GM18511 (cell line): ENCODE measurements at regions not wholly inside any gene's neighbourhood (a gene's known extent, or its start where the extent isn't known, plus 50 kb on each side); places are given as distances from the start of the nearest gene placed in this dataset.
A peak's percentile ranks its signal among the peaks of the same experiment; 100 is the strongest.

Experiments
- ATAC-seq: cut with Tn5 transposase; IDR thresholded peaks from one replicate; pipeline ENCODE4 v1.9.1; 2021; ENCODE audit warnings: mild to moderate bottlenecking, moderate library complexity; ENCODE audit not compliant: unreplicated experiment

DNA sequence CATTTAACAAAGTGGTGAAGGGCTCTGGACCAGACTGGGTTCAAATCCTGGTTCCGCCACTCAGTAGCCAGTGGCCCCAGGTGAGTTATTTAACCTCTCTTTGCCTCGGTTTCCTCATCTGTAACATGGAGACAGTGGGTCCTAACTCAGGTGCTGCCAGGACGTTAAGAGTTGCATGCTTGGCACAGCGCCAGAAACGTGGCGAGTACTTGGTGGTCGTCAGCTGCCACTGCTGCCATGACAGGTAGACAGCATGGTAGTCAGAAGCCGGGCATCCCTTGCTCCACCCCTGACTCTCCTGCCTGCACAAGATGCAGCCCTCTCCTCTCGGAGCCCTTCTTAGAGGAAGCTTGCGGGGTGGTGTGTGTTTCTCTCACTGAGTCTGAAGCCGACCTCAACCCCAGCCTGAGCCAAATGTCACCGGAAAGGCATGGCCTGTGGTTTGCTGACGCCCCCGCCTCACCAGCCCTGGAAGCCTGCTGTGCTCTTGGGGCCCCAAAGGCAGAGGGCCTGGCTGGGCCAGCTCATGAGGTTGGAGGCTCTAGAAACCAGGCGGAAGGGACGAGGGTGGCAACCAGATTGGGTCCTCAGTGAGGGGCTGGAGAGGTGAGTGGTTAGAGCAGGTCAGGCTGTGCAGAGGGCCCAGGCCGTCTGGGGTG lies 160.8 kb upstream of the TLE3 start:
- peak; percentile 66 for ATAC-seq

DNA sequence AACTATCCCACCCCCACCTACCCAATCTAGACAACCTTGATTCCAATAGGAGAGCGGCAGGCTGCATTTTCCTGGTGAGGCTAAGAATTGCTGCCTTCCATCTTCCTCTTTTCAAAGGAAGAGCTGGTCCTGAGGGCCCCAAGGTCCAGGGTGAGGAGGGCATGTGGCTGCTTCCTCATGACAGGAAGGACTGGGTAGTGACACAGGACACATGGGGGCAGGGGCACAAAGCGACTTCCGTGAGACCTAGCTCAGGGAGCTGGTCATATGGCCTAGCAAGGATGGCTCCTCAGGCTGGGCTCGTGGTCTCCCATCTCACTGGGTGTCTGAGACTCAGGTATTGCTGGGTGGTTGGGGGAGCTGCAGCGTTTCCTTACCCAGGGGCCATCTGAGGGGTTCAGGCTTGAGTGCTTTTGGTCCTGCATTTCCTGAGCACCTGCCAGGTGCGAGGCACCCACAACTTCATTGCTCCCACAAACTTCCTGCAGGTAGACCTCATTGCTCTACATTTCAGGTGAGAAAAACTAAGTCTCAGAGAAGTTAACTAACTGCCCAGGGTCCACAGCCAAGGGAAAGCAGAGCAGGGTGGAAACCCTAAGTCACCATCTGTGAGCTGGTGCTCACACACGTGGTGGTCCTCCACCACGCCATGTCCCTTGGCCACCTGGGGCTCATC lies 160.0 kb upstream of the TLE3 start:
- ATAC-seq = no peak

DNA sequence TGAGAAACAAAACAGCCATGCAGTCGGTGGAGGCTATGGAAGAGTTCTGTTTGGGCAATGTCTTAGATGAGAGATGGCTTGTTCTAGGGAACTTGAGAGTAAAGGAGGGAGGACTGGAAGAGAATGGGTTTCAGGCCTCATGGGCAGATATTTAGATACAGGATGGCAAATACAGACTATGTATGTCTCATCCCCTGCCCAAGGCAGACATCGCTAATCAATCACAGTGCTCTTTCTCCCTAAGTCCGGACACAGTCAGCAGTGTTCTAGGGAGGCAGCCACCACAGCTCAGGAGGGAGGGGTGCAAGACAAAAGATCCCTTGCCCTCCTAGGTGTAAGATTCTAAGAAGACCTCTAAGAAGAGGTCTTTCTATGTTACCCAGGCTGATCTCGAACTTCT lies 159.3 kb upstream of the TLE3 start:
- no peak for ATAC-seq

GRCh38 chr15:70254311-70254869 lies 156.7 kb upstream of the TLE3 start:
- no peak for ATAC-seq

GRCh38 chr15:70253461-70254156 lies 155.9 kb upstream of the TLE3 start:
- no peak for ATAC-seq

DNA sequence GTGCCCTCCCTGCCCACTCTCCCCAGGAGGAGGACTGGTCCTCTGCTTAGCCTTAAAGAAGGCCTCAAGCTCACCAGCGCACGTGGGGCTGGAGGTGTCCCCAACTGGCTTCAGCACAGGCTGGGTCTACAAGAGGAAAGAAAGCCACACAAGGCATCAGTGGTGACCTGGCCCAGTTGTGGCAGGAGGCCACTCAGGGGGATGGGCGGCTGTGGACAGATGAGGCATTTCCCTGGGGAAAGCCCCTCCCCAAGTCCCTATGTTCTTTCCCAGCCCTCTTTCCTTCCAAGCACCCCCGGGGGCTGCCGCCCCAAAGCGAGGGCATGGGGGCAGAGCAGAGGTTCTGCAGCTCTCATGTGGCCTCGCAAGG lies 155.2 kb upstream of the TLE3 start:
- ATAC-seq = no peak

GRCh38 chr15:70252056-70252950 lies 154.6 kb upstream of the TLE3 start:
- ATAC-seq = no peak

DNA sequence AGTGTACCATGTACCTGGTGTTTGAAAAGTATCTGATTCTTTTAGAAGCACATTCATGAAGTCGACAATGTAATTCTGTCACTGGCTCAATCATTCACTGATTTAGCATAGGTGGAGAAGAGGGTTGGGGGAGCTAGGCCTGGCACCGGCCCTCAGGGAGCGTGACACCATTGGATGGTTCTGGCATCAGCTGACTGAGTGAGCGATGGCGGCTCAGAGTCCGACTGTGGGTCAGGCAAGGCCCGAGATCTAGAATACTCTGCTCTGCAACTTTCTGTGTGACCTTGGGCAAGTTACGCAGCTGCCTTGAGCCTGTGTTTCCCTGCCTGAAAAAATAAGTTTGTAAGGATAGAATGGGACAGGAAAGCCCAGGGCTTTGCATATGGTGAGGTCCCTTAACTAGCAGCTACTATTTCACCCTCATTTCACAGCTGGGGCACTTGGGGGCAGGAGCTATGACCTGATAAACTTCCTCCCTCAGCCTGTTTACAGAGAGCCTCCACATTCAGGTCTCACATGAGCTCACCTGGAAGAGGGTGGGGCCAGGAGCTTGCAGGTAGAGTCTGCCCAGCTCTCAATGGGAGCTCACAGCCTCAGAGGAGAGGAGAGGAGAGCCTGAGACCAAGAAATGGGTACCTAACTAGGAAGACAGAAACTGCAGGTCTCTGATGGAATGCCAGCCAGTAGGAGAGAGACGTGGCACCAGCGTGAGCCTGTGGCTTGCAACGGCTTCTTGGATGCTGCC lies 153.7 kb upstream of the TLE3 start:
- ATAC-seq = no peak

DNA sequence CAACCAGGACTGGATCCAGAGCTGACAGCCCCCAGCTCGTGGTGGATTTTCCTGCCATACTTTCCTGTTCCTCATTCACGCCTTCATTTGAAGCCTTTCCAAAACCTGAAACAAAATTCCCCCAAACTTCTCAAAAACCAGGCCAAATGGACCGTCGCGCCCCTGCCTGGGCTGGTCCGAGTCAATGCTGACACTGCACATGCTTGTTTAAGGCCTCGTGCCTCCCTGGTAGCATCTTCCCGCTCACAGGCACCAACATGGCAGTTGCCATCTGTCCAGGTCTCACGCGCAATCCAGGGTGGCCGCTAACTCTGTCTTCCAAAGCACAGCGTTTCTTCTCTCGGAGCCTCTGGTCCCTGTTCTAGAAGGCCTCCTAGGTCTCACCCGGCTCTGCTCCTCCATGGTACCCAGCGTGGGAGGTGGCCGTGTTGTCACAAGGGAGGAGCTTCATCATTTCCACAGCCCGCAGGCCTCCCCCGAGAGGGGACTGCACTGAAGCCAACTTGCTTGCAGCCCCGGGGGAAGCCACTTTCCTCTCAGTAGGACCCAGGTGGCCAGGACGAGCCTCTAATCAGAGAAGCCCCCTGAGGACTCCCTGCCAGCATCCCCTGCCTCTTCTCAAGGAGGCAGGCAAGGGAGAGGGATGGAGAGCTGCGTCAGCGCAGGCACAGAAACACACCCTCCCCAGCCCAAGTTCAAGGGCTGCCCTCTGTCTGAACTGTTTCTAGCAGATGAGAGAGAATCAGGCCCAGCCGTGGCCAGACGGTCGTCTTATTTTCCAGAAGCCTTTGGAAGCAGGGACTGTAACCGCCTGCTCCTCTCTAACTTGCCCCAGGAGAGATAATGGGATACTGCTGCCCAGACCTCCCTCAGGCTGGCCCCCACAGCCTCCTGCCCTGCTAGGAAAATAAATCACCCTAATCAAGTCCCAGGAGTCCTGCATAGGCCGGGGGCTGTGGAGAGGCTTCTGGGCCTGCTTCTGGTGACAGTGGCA lies 152.8 kb upstream of the TLE3 start:
- no peak for ATAC-seq

- ATAC-seq = no peak
Observed at GRCh38 chr15:70249616-70250015, 151.9 kb upstream of the TLE3 start.

DNA sequence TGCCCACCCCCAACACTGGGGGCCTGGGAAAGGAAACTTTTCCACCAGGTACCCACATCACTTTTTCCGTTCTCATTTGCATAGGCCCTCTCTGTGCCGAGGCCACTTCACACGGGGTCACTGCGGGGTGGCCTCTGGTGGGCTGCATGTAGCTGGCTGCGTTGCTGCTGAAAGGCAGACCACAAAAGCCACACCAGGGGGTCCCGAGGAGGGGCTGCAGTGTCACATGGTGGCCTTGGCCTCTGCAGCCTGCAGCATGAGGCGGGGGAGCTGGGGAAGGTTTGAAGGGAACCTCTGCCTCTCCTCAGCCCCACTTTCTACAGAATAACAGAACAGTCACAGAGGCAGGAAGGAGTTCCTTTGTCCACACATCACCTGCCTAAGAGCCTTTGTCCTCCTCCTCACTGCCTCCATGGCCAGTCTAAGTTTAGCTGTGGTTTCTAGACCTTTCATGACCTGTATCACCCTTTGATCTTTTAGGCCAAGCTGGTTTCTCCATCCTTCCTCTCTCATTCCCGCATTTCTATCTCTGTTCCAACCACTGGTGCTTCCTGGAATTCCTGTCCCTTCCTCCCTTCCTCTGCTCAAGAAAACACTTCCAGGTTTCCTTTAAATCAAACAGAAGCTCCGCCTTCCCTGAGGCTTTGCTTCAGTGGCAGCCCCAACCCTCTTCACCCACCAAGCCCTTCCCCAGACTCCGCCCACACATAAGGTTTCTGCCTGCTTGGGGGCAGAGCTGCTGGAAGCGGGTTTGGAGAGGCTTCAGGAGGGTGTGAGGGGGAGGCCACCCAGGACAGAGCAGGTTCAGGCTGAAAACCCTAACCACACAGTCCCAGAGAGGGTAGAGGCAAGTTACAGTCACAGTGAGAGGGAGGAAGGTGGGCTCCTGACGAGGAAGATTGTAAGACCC lies 150.7 kb upstream of the TLE3 start:
- ATAC-seq = no peak

DNA sequence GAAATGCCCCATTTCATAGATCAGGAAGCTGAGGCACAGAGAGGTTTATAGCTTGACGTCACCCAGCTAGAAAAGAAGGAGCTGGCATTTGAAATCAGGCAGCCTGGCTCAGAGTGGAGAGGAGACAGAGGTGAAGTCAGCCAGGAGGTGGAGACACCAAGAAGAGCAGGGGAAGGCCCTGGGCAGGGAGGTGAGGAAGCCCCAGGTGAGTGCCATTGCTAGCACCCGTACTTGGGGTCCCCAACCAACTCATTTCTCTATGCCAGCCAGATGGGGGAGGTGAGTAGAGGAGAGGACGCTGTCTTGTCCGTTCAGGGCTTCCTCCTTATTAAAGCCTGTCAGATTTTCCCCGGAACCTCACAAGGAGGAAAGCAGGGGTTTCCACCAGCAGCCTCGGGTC lies 149.6 kb upstream of the TLE3 start:
- no peak for ATAC-seq

DNA sequence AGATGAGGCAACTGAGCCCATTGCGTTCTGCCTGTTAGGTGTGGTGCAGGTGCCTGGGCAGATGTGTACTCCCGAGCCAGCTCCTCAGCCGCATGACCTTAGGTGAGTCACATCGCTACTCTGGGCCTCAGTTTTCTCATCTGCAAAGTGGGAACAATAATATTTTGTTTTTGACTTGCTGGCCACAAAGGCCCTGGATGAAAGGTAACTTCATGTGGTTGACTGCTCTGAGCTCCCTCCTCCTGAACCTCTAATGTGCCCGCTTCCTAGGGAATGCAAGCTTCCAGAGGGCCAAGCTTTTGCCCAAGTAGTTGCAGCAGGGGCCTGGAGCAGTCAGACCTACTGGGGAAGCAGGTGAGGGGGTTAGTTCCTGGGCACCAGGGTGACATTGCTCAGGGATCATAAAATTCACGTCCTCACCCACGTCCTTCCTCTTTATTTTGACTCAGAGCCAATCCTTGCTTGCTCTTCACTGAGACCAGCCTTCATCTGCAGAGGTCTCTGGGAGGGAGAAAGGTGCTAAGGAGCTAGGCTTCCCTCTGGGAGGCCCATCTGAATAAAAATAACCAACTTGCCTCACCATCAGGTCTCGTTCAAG lies 149.0 kb upstream of the TLE3 start:
- ATAC-seq = no peak

DNA sequence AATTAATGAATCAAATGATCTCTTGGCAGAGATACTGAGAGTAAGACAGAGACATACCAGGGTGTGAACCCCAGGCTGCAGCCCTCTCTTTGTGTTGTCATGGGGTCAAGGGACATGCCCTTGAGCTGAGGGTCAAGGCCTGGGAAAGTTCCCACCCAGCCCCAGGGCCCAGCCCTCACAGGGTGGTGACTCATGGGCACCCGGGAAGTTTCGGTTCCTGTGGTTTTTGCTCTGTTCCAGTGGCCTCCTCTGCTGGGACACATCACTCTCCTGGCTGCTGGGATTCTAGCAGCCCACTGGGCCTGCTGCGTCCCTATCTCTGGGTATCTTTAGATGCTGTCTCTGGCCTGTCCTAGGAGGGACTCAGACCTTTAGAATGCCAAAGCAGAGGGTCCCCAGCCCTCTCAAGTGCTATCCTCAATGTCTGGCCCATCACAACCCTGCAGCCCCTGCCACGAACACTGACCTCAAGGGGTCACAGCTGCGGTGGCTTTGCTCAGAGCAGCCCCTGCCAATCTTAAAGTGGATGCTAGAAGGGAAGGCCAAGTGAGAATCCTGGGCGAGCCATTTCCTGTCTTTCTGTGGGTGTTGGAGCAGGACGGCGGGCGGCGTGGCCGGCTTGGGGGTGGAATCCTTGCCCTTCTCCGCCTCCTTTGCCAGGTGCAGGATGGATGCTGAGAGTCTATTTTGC lies 148.4 kb upstream of the TLE3 start:
- peak; percentile 51 for ATAC-seq

- ATAC-seq = no peak
Observed at GRCh38 chr15:70244978-70245542, 147.3 kb upstream of the TLE3 start.

- no peak for ATAC-seq
Observed at GRCh38 chr15:70243686-70244540, 146.2 kb upstream of the TLE3 start.
